Endothelial cell of umbilical vein (primary cell): ENCODE measurements at regions not wholly inside any gene's neighbourhood (a gene's known extent, or its start where the extent isn't known, plus 50 kb on each side); places are given as distances from the start of the nearest gene placed in this dataset.

ENCODE experiments used
- BruUV-seq: library from RNA; stranded (reverse); fragments of 400-500 nt; replicated peaks from 2 replicates; lab custom pipeline; 2021; lab: Mats Ljungman, UMichigan
- CTCF ChIA-PET: fragments of 300-600, 350-600 bp; sonication (Branson Sonifier 250); formaldehyde crosslinking; loops from one replicate; lab custom pipeline; 2021; ENCODE audit warnings: antibody characterized with exemption, inconsistent platforms; lab: Charles Lee
- POLR2A ChIA-PET: fragments of 300-600, 350-600 bp; sonication (Branson Sonifier 250); formaldehyde crosslinking; loops from one replicate; lab custom pipeline; 2021; ENCODE audit warnings: antibody characterized with exemption, inconsistent platforms; lab: Charles Lee
- DNase-seq: peaks from one replicate; pipeline ENCODE4 v3.0.0-alpha.2; 2011; ENCODE audit warnings: low read depth, low spot score
- FAIRE-seq: peaks from 2 replicates; lab custom pipeline; 2011; peaks lifted over from hg19 to GRCh38; lab: Jason Lieb, UNC
- H2AFZ ChIP-seq: 2 replicates; pipeline ENCODE4 v1.6.0; 2012; ENCODE audit warnings: low read depth, low read length, control low read depth, inconsistent platforms
- H3K27ac ChIP-seq: 2 replicates; pipeline ENCODE4 v1.5.1; 2011; ENCODE audit warnings: low read depth, mild to moderate bottlenecking, control low read depth, low read length, moderate library complexity; ENCODE audit not compliant: insufficient read depth
- H3K27me3 ChIP-seq, 2 experiments: 2 replicates each; pipeline versions ENCODE4 v1.6.0 to v1.6.1; 2011; ENCODE audit warnings: low read length in 2 of 2, mixed read lengths in 1 of 2; ENCODE audit not compliant: control insufficient read depth in 2 of 2, insufficient read depth in 2 of 2
- H3K36me3 ChIP-seq, 2 experiments: 2 replicates in 1 of 2; 3 replicates in 1 of 2; pipeline ENCODE4 v1.5.1; 2011; ENCODE audit warnings: low read length in 2 of 2, mild to moderate bottlenecking in 1 of 2, moderate library complexity in 1 of 2; ENCODE audit not compliant: control insufficient read depth in 2 of 2, insufficient read depth in 2 of 2; ENCODE audit errors: extremely low read depth in 1 of 2
- H3K4me1 ChIP-seq: 3 replicates; pipeline ENCODE4 v1.5.1; 2011; ENCODE audit warnings: mild to moderate bottlenecking, low read length; ENCODE audit not compliant: control insufficient read depth, insufficient read depth; ENCODE audit errors: extremely low read depth
- H3K4me2 ChIP-seq: 2 replicates; pipeline ENCODE4 v1.6.1; 2011; ENCODE audit warnings: low read length, control low read depth, mixed read lengths; ENCODE audit not compliant: insufficient read depth
- H3K4me3 ChIP-seq, 3 experiments: fragments of 200-600 bp in 1 of 3; sonication (generic), shearing (Covaris generic) in 1 of 3; replicated peaks in 1 of 3; 2 replicates each; pipeline ENCODE4 v1.5.1; 2011 to 2016; ENCODE audit warnings: control low read depth in 3 of 3, low read length in 3 of 3, mild to moderate bottlenecking in 2 of 3, inconsistent platforms in 1 of 3, low read depth in 1 of 3, moderate library complexity in 1 of 3; ENCODE audit not compliant: insufficient read depth in 1 of 3
- H3K79me2 ChIP-seq: 2 replicates; pipeline ENCODE4 v1.6.0; 2012; ENCODE audit warnings: low read length, inconsistent platforms; ENCODE audit not compliant: control insufficient read depth, insufficient read depth
- H3K9ac ChIP-seq: replicated peaks from 2 replicates; pipeline ENCODE3; 2011; ENCODE audit warnings: low read length, control low read depth; ENCODE audit not compliant: insufficient read depth; ENCODE audit errors: extremely low read depth
- H3K9me1 ChIP-seq: replicated peaks from 3 replicates; pipeline ENCODE4 v1.6.0; 2011; ENCODE audit warnings: mild to moderate bottlenecking, low read length; ENCODE audit not compliant: control insufficient read depth, insufficient read depth; ENCODE audit errors: extremely low read depth
- H3K9me3 ChIP-seq: replicated peaks from 2 replicates; pipeline ENCODE4 v1.5.1; 2012; ENCODE audit warnings: low read length, inconsistent platforms; ENCODE audit not compliant: control insufficient read depth, insufficient read depth
- H4K20me1 ChIP-seq: replicated peaks from 2 replicates; pipeline ENCODE3; 2011; ENCODE audit warnings: mild to moderate bottlenecking, low read length; ENCODE audit not compliant: control insufficient read depth, insufficient read depth; ENCODE audit errors: extremely low read depth
- CTCF ChIP-seq, 2 donors: IDR thresholded peaks; 1 replicate in 1 of 2; 2 replicates in 1 of 2; pipeline ENCODE4 v1.5.1; 2011; ENCODE audit warnings: low read length in 2 of 2, mild to moderate bottlenecking in 2 of 2, moderate library complexity in 2 of 2, control low read depth in 1 of 2, inconsistent platforms in 1 of 2, low read depth in 1 of 2; ENCODE audit not compliant: insufficient read depth in 1 of 2; ENCODE audit errors: extremely low read depth in 1 of 2
- EZH2 ChIP-seq: IDR thresholded peaks from 2 replicates; pipeline ENCODE4 v1.6.1; 2012; ENCODE audit warnings: borderline replicate concordance, low read depth, mild to moderate bottlenecking, moderate library complexity, low read length, inconsistent platforms; ENCODE audit not compliant: severe bottlenecking
- FOS ChIP-seq: IDR thresholded peaks from 2 replicates; pipeline ENCODE4 v1.6.1; 2011; ENCODE audit warnings: mild to moderate bottlenecking, low read length, moderate library complexity, borderline replicate concordance; ENCODE audit not compliant: insufficient read depth
- GATA2 ChIP-seq: IDR thresholded peaks from 2 replicates; pipeline ENCODE4 v1.7.0; 2011; ENCODE audit warnings: low read depth, mild to moderate bottlenecking, moderate library complexity, mixed read lengths, low read length; ENCODE audit not compliant: insufficient read length, insufficient read depth
- JUN ChIP-seq: IDR thresholded peaks from 2 replicates; pipeline ENCODE4 v1.6.1; 2011; ENCODE audit warnings: borderline replicate concordance, low read depth; ENCODE audit not compliant: insufficient read length, insufficient read depth
- MAX ChIP-seq: IDR thresholded peaks from 2 replicates; pipeline ENCODE4 v1.6.1; 2011; ENCODE audit not compliant: insufficient read depth, insufficient read length
- MYC ChIP-seq: IDR thresholded peaks from one replicate; pipeline ENCODE4 v1.6.1; 2011; ENCODE audit warnings: mild to moderate bottlenecking, low read depth, low read length
- POLR2A ChIP-seq: IDR thresholded peaks from 2 replicates; pipeline ENCODE4 v1.6.1; 2012; ENCODE audit warnings: low read depth, mild to moderate bottlenecking, control low read depth, low read length
- dilution Hi-C: fragments of 300-500 bp; cut with MboI; formaldehyde crosslinking; loops from one replicate; pipeline ENCODE4 v1.15.0; 2019; ENCODE audit warnings: low sequenced_read_pairs; ENCODE audit not compliant: extremely low pct_ligation_motif_present
- intact Hi-C: fragments of 100-400 bp; cut with micrococcal nuclease; formaldehyde crosslinking; loops from one replicate; pipeline ENCODE4 v1.10.0; 2022

- FAIRE-seq, result no peak
- CTCF ChIA-PET, result no interaction called here
- no peak overlapping the region for H3K27ac ChIP-seq
- H3K4me3 ChIP-seq, result no peak overlapping the region
- H3K27me3 ChIP-seq, result no peaks in the 10 kb centered on the region
- dilution Hi-C loops (no loop called here), intact Hi-C loops (no loop called here)
- no peaks in the 10 kb centered on the region for H3K9me3 ChIP-seq
- H4K20me1 ChIP-seq, result no peaks in the 10 kb centered on the region
- TF ChIP-seq GATA2 (no peak), FOS (no peak), MAX (no peak), CTCF (IDR thresholded peaks at IDR 0.05; ENCODE audit: extremely low read depth in 1 of 2, insufficient read depth in 1 of 2, low read depth in 1 of 2, low read length in 2 of 2) (no peak), EZH2 (no peak), POLR2A (no peak), MYC (no peak), JUN (no peak)
- H2AFZ ChIP-seq, result no peak overlapping the region
- H3K79me2 ChIP-seq, result no peaks in the 10 kb centered on the region
- no TSS peak for BruUV-seq
- no peaks in the 10 kb centered on the region for H3K4me1 ChIP-seq
- POLR2A ChIA-PET, result no interaction called here
- H3K9me1 ChIP-seq, result no peaks in the 10 kb centered on the region
- no peak overlapping the region for H3K9ac ChIP-seq
- H3K4me2 ChIP-seq, result no peak overlapping the region
- no peaks in the 10 kb centered on the region for H3K36me3 ChIP-seq
- DNase-seq, result no peak
These were observed 283.3 kb upstream of the CDH5 start for GRCh38 chr16:66083171-66083570.
